Tibial artery (tissue), 4 donors: ENCODE measurements at regions not wholly inside any gene's neighbourhood (a gene's known extent, or its start where the extent isn't known, plus 50 kb on each side); places are given as distances from the start of the nearest gene placed in this dataset.

ENCODE experiments used
- DNase-seq, 2 donors: peaks; one replicate each; pipeline ENCODE4 v3.0.0-alpha.2; 2019
- H3K27ac ChIP-seq, 2 donors: fragments of 200-600 bp; sonication (generic) in 1 of 2; 1 replicate in 1 of 2; 2 replicates in 1 of 2; pipeline ENCODE4 v1.5.1; 2018 to 2019; ENCODE audit warnings: mild to moderate bottlenecking in 1 of 2
- H3K27me3 ChIP-seq, 2 donors: fragments of 200-600 bp; sonication (generic) in 1 of 2; one replicate each; pipeline versions ENCODE4 v1.5.1 to v1.6.0; 2016 to 2019
- H3K36me3 ChIP-seq, 3 donors: fragments of 200-600 bp; sonication (generic) in 2 of 3; one replicate each; pipeline ENCODE4 v1.5.1; 2016 to 2019; ENCODE audit warnings: mild to moderate bottlenecking in 2 of 3
- H3K4me1 ChIP-seq, 4 donors: fragments of 200-600 bp; sonication (generic) in 2 of 4; 1 replicate in 3 of 4; 2 replicates in 1 of 4; pipeline ENCODE4 v1.5.1; 2016 to 2019
- H3K4me3 ChIP-seq, 2 donors: fragments of 200-600 bp; sonication (generic) in 1 of 2; 1 replicate in 1 of 2; 2 replicates in 1 of 2; pipeline ENCODE4 v1.5.1; 2018 to 2019; ENCODE audit warnings: mild to moderate bottlenecking in 2 of 2
- H3K9me3 ChIP-seq, 3 donors: fragments of 200-600 bp; sonication (generic) in 1 of 3; one replicate each; pipeline ENCODE4 v1.5.1; 2016 to 2019
- CTCF ChIP-seq, 2 experiments: fragments of 200-600 bp in 1 of 2; fragments of 450-650 bp in 1 of 2; IDR thresholded peaks; one replicate each; pipeline ENCODE4 v1.5.1; 2017 to 2019; ENCODE audit warnings: antibody characterized with exemption in 2 of 2, mild to moderate bottlenecking in 1 of 2, moderate library complexity in 1 of 2
- intact Hi-C: fragments of 100-400 bp; cut with DNase I; formaldehyde crosslinking; loops from one replicate; pipeline ENCODE4 v1.15.0; 2023; ENCODE audit warnings: low total_unique reads

- TF ChIP-seq CTCF (IDR thresholded peaks at IDR 0.05) = no peak
- H3K4me3 ChIP-seq = no peak overlapping the region
- intact Hi-C loops = no loop called here
- H3K4me1 ChIP-seq = no peaks in the 10 kb centered on the region
- H3K9me3 ChIP-seq = no peaks in the 10 kb centered on the region
- no peak for DNase-seq
- H3K27me3 ChIP-seq = peaks cover 0 to 2% of the 10 kb centered on the region in 2 donors
- no peaks in the 10 kb centered on the region for H3K36me3 ChIP-seq
- H3K27ac ChIP-seq = no peak overlapping the region
Measured at GRCh38 chr2:180661686-180662030, 318.7 kb upstream of the UBE2E3 start.

GRCh38 chr2:180660881-180661685 lies 319.3 kb upstream of the UBE2E3 start:
- no peaks in the 10 kb centered on the region for H3K36me3 ChIP-seq
- no peaks in the 10 kb centered on the region for H3K9me3 ChIP-seq
- peaks cover 0 to 2% of the 10 kb centered on the region in 2 donors for H3K27me3 ChIP-seq
- no peaks in the 10 kb centered on the region for H3K4me1 ChIP-seq
- H3K4me3 ChIP-seq = no peak overlapping the region
- no peak overlapping the region for H3K27ac ChIP-seq
- DNase-seq = no peak
- intact Hi-C loops = no loop called here
- TF ChIP-seq CTCF (IDR thresholded peaks at IDR 0.05) = no peak

GRCh38 chr2:180660207-180660606 lies 320.2 kb upstream of the UBE2E3 start:
- intact Hi-C loops = no loop called here
- H3K9me3 ChIP-seq = no peaks in the 10 kb centered on the region

GRCh38 chr2:180657054-180657453 lies 323.4 kb upstream of the UBE2E3 start:
- H3K27me3 ChIP-seq = no peaks in the 10 kb centered on the region
- H3K4me1 ChIP-seq = no peaks in the 10 kb centered on the region
- no peak for DNase-seq
- TF ChIP-seq CTCF (IDR thresholded peaks at IDR 0.05) = no peak
- no peaks in the 10 kb centered on the region for H3K36me3 ChIP-seq
- intact Hi-C loops = no loop called here
- H3K27ac ChIP-seq = no peak overlapping the region
- H3K4me3 ChIP-seq = no peak overlapping the region
- no peaks in the 10 kb centered on the region for H3K9me3 ChIP-seq

More at GRCh38 chr2:180660207-180660606, 320.2 kb upstream of the UBE2E3 start:
- DNase-seq = no peak
- no peaks in the 10 kb centered on the region for H3K4me1 ChIP-seq
- H3K4me3 ChIP-seq = no peak overlapping the region
- no peak for TF ChIP-seq CTCF (IDR thresholded peaks at IDR 0.05)
- H3K36me3 ChIP-seq = no peaks in the 10 kb centered on the region
- peaks cover 0 to 2% of the 10 kb centered on the region in 2 donors for H3K27me3 ChIP-seq
- no peak overlapping the region for H3K27ac ChIP-seq

GRCh38 chr2:180656455-180656847 lies 324.0 kb upstream of the UBE2E3 start:
- no peak for DNase-seq
- Histone ChIP-seq H3K36me3 (no peaks in the 10 kb centered on the region), H3K27me3 (no peaks in the 10 kb centered on the region), H3K4me3 (no peak overlapping the region), H3K4me1 (no peaks in the 10 kb centered on the region), H3K27ac (no peak overlapping the region), H3K9me3 (no peaks in the 10 kb centered on the region)
- TF ChIP-seq CTCF (IDR thresholded peaks at IDR 0.05) = no peak
- intact Hi-C loops = no loop called here
